GM23338 (cell line): ENCODE measurements at regions not wholly inside any gene's neighbourhood (a gene's known extent, or its start where the extent isn't known, plus 50 kb on each side); places are given as distances from the start of the nearest gene placed in this dataset.

Source experiments
- ATAC-seq: fragments of 200-7000 bp; cut with Tn5 transposase; 3 replicates; pipeline ENCODE4 v1.9.1; 2020
- DNase-seq: peaks from one replicate; pipeline ENCODE4 v3.0.0-alpha.2; 2015; ENCODE audit warnings: low spot score
- H2AFZ ChIP-seq: fragments of 200-600 bp; sonication (generic); 2 replicates; pipeline ENCODE4 v1.8.0; 2016; ENCODE audit warnings: antibody characterized with exemption, mild to moderate bottlenecking, moderate library complexity
- H3F3A ChIP-seq: fragments of 200-600 bp; sonication (generic); replicated peaks from 2 replicates; pipeline ENCODE4 v1.8.0; 2017; ENCODE audit warnings: antibody characterized with exemption, mixed run types, low read depth
- H3K27ac ChIP-seq: fragments of 200-600 bp; sonication (generic); 2 replicates; pipeline ENCODE4 v1.6.1; 2016; ENCODE audit warnings: low read depth
- H3K27me3 ChIP-seq: fragments of 200-600 bp; sonication (generic); 2 replicates; pipeline ENCODE4 v1.8.0; 2016; ENCODE audit warnings: mild to moderate bottlenecking, mixed run types, moderate library complexity; ENCODE audit not compliant: insufficient read depth
- H3K36me3 ChIP-seq: fragments of 200-600 bp; sonication (generic); 2 replicates; pipeline ENCODE4 v1.8.0; 2016; ENCODE audit warnings: mild to moderate bottlenecking; ENCODE audit not compliant: insufficient read depth
- H3K4me1 ChIP-seq: fragments of 200-600 bp; sonication (generic); 2 replicates; pipeline ENCODE4 v1.8.0; 2016; ENCODE audit warnings: mild to moderate bottlenecking, moderate library complexity; ENCODE audit not compliant: insufficient read depth
- H3K4me2 ChIP-seq: fragments of 200-600 bp; sonication (generic); 2 replicates; pipeline ENCODE4 v1.7.1; 2017; ENCODE audit warnings: mixed run types
- H3K4me3 ChIP-seq: fragments of 200-600 bp; sonication (generic); 2 replicates; pipeline ENCODE4 v1.6.1; 2016; ENCODE audit warnings: mixed run types
- H3K79me2 ChIP-seq: fragments of 200-600 bp; sonication (generic); replicated peaks from 2 replicates; pipeline ENCODE4 v1.8.0; 2017; ENCODE audit warnings: mild to moderate bottlenecking; ENCODE audit not compliant: insufficient read depth
- H3K9me2 ChIP-seq: fragments of 200-600 bp; sonication (generic); 2 replicates; pipeline ENCODE4 v1.8.0; 2017; ENCODE audit not compliant: insufficient read depth
- H4K20me1 ChIP-seq: fragments of 200-600 bp; sonication (generic); replicated peaks from 2 replicates; pipeline ENCODE4 v1.8.0; 2017; ENCODE audit warnings: mild to moderate bottlenecking; ENCODE audit not compliant: insufficient read depth
- H3K27ac Mint-ChIP-seq: 2 replicates; pipeline ENCODE4 v1.8.0; 2020; ENCODE audit warnings: inconsistent platforms, mild to moderate bottlenecking, moderate library complexity, mixed read lengths
- H3K27me3 Mint-ChIP-seq: 3 replicates; pipeline ENCODE4 v1.8.0; 2022; ENCODE audit warnings: low read depth, mild to moderate bottlenecking, moderate library complexity, mixed read lengths, inconsistent platforms; ENCODE audit not compliant: insufficient read depth, poor library complexity
- H3K36me3 Mint-ChIP-seq: 3 replicates; pipeline ENCODE4 v1.8.0; 2021; ENCODE audit warnings: low read depth, mild to moderate bottlenecking, inconsistent platforms, moderate library complexity, mixed read lengths
- H3K4me1 Mint-ChIP-seq: 3 replicates; pipeline ENCODE4 v1.8.0; 2020; ENCODE audit warnings: mild to moderate bottlenecking, inconsistent platforms, mixed read lengths
- H3K4me3 Mint-ChIP-seq: 3 replicates; pipeline ENCODE4 v1.8.0; 2021; ENCODE audit warnings: moderate library complexity, mild to moderate bottlenecking, inconsistent platforms, mixed read lengths
- H3K9me3 Mint-ChIP-seq: 3 replicates; pipeline ENCODE4 v1.8.0; 2020; ENCODE audit warnings: moderate library complexity, mild to moderate bottlenecking, inconsistent platforms, mixed read lengths
- CREB1 ChIP-seq: fragments of 250-450 bp; sonication (Bioruptor Pico); IDR thresholded peaks from 2 replicates; pipeline ENCODE4 v1.5.0; 2020; ENCODE audit warnings: low read depth, mild to moderate bottlenecking, moderate library complexity
- EZH2 ChIP-seq: fragments of 200-600 bp; sonication (generic); IDR thresholded peaks from one replicate; pipeline ENCODE4 v1.8.0; 2017; ENCODE audit warnings: antibody characterized with exemption, mild to moderate bottlenecking, low read depth; ENCODE audit not compliant: unreplicated experiment
- EZH2phosphoT487 ChIP-seq: fragments of 200-600 bp; sonication (generic); IDR thresholded peaks from one replicate; pipeline ENCODE4 v1.8.1; 2018; ENCODE audit warnings: antibody characterized with exemption; ENCODE audit not compliant: unreplicated experiment
- JUNB ChIP-seq: IDR thresholded peaks from one replicate; pipeline ENCODE4 v1.6.1; 2016; ENCODE audit warnings: antibody characterized with exemption; ENCODE audit not compliant: unreplicated experiment
- NANOG ChIP-seq: IDR thresholded peaks from 2 replicates; pipeline ENCODE4 v1.6.1; 2016; ENCODE audit warnings: antibody characterized with exemption, borderline replicate concordance
- REST ChIP-seq: IDR thresholded peaks from one replicate; pipeline ENCODE4 v1.6.1; 2018; ENCODE audit warnings: antibody characterized with exemption; ENCODE audit not compliant: unreplicated experiment
- STAT1 ChIP-seq: IDR thresholded peaks from one replicate; pipeline ENCODE4 v1.6.1; 2016; ENCODE audit warnings: antibody characterized with exemption; ENCODE audit not compliant: unreplicated experiment
- ZNF114 ChIP-seq: fragments of 250-450 bp; sonication (Bioruptor Pico); IDR thresholded peaks from 2 replicates; pipeline ENCODE4 v1.5.0; 2020; ENCODE audit warnings: mild to moderate bottlenecking, moderate library complexity
- ZNF331 ChIP-seq: fragments of 250-450 bp; sonication (Bioruptor Pico); IDR thresholded peaks from 2 replicates; pipeline ENCODE4 v1.5.0; 2020; ENCODE audit warnings: low read depth, mild to moderate bottlenecking, moderate library complexity
- ZNF462 ChIP-seq: fragments of 250-450 bp; sonication (Bioruptor Pico); IDR thresholded peaks from 2 replicates; pipeline ENCODE4 v1.5.0; 2020; ENCODE audit warnings: mild to moderate bottlenecking, moderate library complexity
- TF ChIP-seq, protein P1 (sequence below): IDR thresholded peaks from 2 replicates; pipeline ENCODE4 v1.6.1; 2016; ENCODE audit warnings: antibody characterized with exemption

DNA sequence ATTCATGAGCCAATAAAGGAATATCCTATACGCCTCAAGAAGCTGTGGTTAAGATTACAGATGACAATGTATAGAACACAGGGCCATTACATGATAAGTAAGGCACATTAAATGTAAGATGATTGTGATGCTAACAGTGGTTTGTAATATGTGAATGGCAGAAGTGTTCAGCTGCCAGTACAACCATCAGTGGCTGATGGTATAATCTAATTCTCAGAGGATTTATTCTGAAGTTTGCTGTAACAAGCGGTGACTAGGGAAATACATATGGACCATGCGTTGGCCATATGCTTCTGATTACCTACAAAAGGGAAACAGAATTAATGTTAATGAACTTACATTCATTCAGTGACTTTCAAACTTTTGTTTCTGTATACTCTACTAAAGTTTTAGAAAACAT lies 750.8 kb upstream of the KLHL29 start:
- Histone ChIP-seq H3K4me2 (no peak overlapping the region), H3K79me2 (no peaks in the 10 kb centered on the region), H3K4me3 (no peak overlapping the region), H3K9me2 (no peaks in the 10 kb centered on the region), H3K27ac (no peak overlapping the region), H4K20me1 (no peaks in the 10 kb centered on the region), H3K4me1 (no peaks in the 10 kb centered on the region), H3F3A (no peaks in the 10 kb centered on the region), H2AFZ (no peak overlapping the region), H3K36me3 (no peaks in the 10 kb centered on the region), H3K27me3 (no peaks in the 10 kb centered on the region)
- ATAC-seq (no peak), DNase-seq (no peak)
- 0 out of 3 replicates have a peak, but pooled peaks cover 3% of the 10 kb centered on the region for H3K4me1 Mint-ChIP-seq
- H3K27me3 Mint-ChIP-seq, result no peaks in the 10 kb centered on the region
- H3K27ac Mint-ChIP-seq, result no peak overlapping the region
- H3K36me3 Mint-ChIP-seq, result peaks cover 9% of the 10 kb centered on the region; the same call in 2 of the 3 replicates
- no peak for TF ChIP-seq EZH2phosphoT487
- TF ChIP-seq ZNF114 (CRISPR knock-in tag), result no peak
- TF ChIP-seq ZNF331, result no peak
- TF ChIP-seq EZH2, result no peak
- TF ChIP-seq JUNB, result no peak
- no peak for TF ChIP-seq STAT1
- no peak for TF ChIP-seq CREB1
- TF ChIP-seq, protein P1, sequence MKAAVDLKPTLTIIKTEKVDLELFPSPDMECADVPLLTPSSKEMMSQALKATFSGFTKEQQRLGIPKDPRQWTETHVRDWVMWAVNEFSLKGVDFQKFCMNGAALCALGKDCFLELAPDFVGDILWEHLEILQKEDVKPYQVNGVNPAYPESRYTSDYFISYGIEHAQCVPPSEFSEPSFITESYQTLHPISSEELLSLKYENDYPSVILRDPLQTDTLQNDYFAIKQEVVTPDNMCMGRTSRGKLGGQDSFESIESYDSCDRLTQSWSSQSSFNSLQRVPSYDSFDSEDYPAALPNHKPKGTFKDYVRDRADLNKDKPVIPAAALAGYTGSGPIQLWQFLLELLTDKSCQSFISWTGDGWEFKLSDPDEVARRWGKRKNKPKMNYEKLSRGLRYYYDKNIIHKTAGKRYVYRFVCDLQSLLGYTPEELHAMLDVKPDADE, result no peak
- TF ChIP-seq NANOG, result no peak
- TF ChIP-seq REST, result no peak
- TF ChIP-seq ZNF462 (CRISPR knock-in tag), result no peak
- H3K9me3 Mint-ChIP-seq, result peaks cover 11% of the 10 kb centered on the region
- H3K4me3 Mint-ChIP-seq, result no peak overlapping the region
